Stimulated activated naive CD8-positive, alpha-beta T cell treated with anti-CD3 and anti-CD28 coated beads, Interleukin-15, Interleukin-2, amounts not matched to agents 100 ng/mL and 50 ng/mL, for 24 hours (primary cell): ENCODE measurements at regions not wholly inside any gene's neighbourhood (a gene's known extent, or its start where the extent isn't known, plus 50 kb on each side); places are given as distances from the start of the nearest gene placed in this dataset.

Experiments
- H3K27ac Mint-ChIP-seq: one replicate; pipeline ENCODE4 v1.8.0; 2021; ENCODE audit warnings: mild to moderate bottlenecking, mixed read lengths
- H3K27me3 Mint-ChIP-seq: one replicate; pipeline ENCODE4 v1.8.0; 2021; ENCODE audit warnings: mixed read lengths
- H3K36me3 Mint-ChIP-seq: one replicate; pipeline ENCODE4 v1.8.0; 2021; ENCODE audit warnings: low read depth, mixed read lengths
- H3K4me1 Mint-ChIP-seq: one replicate; pipeline ENCODE4 v1.8.0; 2021; ENCODE audit warnings: low read depth, mixed read lengths
- H3K4me3 Mint-ChIP-seq: one replicate; pipeline ENCODE4 v1.8.0; 2021; ENCODE audit warnings: mild to moderate bottlenecking, mixed read lengths
- H3K9me3 Mint-ChIP-seq: one replicate; pipeline ENCODE4 v1.8.0; 2021; ENCODE audit warnings: mixed read lengths

DNA sequence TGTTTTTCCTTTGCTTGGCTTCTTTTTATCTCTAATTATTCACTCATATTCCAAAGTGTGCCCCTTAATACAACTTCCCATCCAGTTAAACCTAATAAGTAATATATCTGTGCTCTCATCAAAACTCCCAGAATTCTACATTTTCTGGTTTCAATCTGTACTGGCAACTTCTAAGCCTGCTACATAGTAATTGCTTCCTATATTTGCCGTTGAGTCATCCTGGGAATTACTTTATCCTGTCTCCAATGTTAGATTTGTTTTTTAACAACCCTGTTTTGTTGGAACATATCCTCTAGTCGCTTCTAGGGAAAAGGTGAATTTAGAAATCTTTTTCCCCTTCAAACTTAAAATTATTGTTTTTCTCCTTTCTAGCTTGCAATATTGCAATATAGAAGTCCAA, 620.5 kb upstream of the PKN2 start:
- no peaks in the 10 kb centered on the region for H3K36me3 Mint-ChIP-seq
- H3K4me1 Mint-ChIP-seq, result no peaks in the 10 kb centered on the region
- H3K27ac Mint-ChIP-seq, result no peak overlapping the region
- no peak overlapping the region for H3K4me3 Mint-ChIP-seq
- H3K9me3 Mint-ChIP-seq, result no peaks in the 10 kb centered on the region
- H3K27me3 Mint-ChIP-seq, result peaks cover 3% of the 10 kb centered on the region

DNA sequence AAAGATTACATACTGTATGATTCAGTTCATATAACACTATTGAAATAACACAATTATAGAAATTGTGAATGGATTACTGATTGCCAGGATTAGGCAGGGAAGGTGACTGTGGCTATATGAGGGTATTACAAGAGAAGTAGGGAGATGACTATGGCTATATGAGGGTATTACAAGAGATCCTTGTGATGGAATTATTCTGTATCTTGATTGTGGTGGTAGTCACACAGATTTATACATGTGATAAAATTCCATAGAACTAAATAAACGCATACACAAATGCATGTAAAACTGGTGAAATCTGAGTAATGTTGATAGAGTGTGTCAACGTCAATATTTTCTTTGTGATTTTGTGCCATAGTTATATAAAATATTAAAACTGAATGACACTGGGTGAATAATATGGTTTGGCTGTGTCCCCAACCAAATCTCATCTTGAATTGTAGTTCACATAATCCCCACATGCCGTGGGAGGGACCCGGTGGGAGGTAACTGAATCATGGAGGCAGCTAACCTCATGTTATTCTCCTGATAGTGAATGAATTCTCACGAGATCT, 615.6 kb upstream of the PKN2 start:
- H3K27me3 Mint-ChIP-seq, result peaks cover 9% of the 10 kb centered on the region
- H3K4me3 Mint-ChIP-seq, result no peak overlapping the region
- H3K36me3 Mint-ChIP-seq, result no peaks in the 10 kb centered on the region
- no peaks in the 10 kb centered on the region for H3K9me3 Mint-ChIP-seq
- H3K4me1 Mint-ChIP-seq, result no peaks in the 10 kb centered on the region
- H3K27ac Mint-ChIP-seq, result no peak overlapping the region

DNA sequence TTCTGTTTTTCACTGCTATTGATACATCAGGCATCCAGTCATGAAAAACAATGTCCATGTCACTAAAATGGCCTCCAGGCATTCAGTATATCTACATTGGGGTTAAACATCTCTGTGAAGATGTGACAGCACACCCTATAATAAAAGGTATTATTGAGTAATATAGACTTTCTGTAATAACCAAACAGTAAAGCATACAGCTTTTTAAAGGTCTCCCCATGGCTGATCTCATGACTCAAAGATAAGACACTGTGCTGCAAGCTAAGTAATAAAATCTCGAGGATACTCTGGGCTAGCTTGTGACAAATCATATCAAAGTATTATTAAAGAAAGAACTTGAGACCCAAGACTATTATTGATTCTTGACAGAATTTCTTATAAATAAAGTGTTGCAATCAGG, 613.1 kb upstream of the PKN2 start:
- Mint-ChIP-seq H3K4me1 (no peaks in the 10 kb centered on the region), H3K4me3 (no peak overlapping the region), H3K9me3 (no peaks in the 10 kb centered on the region), H3K36me3 (no peaks in the 10 kb centered on the region), H3K27ac (no peak overlapping the region), H3K27me3 (peaks cover 6% of the 10 kb centered on the region)

DNA sequence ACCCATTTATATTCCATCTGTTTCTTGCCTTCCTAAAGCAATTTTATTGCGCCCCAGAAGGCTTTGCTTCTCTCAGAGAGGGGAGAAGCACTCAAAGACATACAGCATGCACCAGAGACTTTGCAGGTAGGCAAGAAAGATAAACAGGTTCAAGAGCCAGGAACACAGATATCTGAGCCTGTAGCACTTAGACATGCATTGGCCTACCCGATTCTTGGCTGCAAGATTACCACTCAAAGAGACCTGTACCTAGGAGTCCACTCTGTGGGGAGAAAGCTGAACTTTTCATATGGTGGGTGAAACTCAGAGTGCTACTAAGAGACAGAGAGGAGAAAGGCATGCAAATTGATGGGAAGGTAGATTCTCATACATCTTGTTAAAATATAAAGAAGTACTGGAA, 609.4 kb upstream of the PKN2 start:
- H3K27me3 Mint-ChIP-seq, result no peaks in the 10 kb centered on the region
- no peak overlapping the region for H3K4me3 Mint-ChIP-seq
- H3K9me3 Mint-ChIP-seq, result no peaks in the 10 kb centered on the region
- H3K27ac Mint-ChIP-seq, result no peak overlapping the region
- no peaks in the 10 kb centered on the region for H3K4me1 Mint-ChIP-seq
- no peaks in the 10 kb centered on the region for H3K36me3 Mint-ChIP-seq

GRCh38 chr1:88075813-88076212, 608.3 kb upstream of the PKN2 start:
- no peaks in the 10 kb centered on the region for H3K36me3 Mint-ChIP-seq
- no peak overlapping the region for H3K27ac Mint-ChIP-seq
- no peak overlapping the region for H3K4me3 Mint-ChIP-seq
- no peaks in the 10 kb centered on the region for H3K4me1 Mint-ChIP-seq
- no peaks in the 10 kb centered on the region for H3K9me3 Mint-ChIP-seq
- H3K27me3 Mint-ChIP-seq, result no peaks in the 10 kb centered on the region

GRCh38 chr1:88079036-88079435, 605.0 kb upstream of the PKN2 start:
- no peaks in the 10 kb centered on the region for H3K9me3 Mint-ChIP-seq
- peaks cover 3% of the 10 kb centered on the region for H3K27me3 Mint-ChIP-seq
- no peak overlapping the region for H3K27ac Mint-ChIP-seq
- H3K4me1 Mint-ChIP-seq, result no peaks in the 10 kb centered on the region
- no peaks in the 10 kb centered on the region for H3K36me3 Mint-ChIP-seq
- H3K4me3 Mint-ChIP-seq, result no peak overlapping the region

DNA sequence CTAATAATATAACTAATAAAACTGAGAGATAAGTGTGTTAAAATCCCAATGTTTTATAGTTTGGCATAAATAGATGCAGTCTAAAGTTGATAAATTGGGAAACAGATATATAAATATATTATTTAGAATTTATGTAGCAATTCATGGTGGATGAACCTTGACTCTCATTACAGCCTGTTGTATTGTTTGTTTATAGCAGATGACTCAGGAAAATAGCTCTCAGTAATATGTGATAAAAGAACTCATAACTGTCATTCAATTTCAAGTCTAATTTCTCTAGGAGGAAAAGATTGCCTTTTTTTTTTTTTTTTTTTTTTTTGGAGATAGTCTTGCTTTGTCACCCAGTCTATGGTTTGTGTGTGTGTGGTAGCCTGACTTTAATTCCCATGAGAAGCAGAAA, 603.2 kb upstream of the PKN2 start:
- Mint-ChIP-seq H3K27ac (no peak overlapping the region), H3K36me3 (no peaks in the 10 kb centered on the region), H3K4me1 (no peaks in the 10 kb centered on the region), H3K4me3 (no peak overlapping the region), H3K27me3 (peaks cover 3% of the 10 kb centered on the region), H3K9me3 (peaks cover 9% of the 10 kb centered on the region)

GRCh38 chr1:88088481-88088880, 595.6 kb upstream of the PKN2 start:
- H3K27ac Mint-ChIP-seq, result no peak overlapping the region
- H3K4me1 Mint-ChIP-seq, result no peaks in the 10 kb centered on the region
- peaks cover 9% of the 10 kb centered on the region for H3K27me3 Mint-ChIP-seq
- no peaks in the 10 kb centered on the region for H3K36me3 Mint-ChIP-seq
- H3K4me3 Mint-ChIP-seq, result no peak overlapping the region
- H3K9me3 Mint-ChIP-seq, result peaks cover 24% of the 10 kb centered on the region

GRCh38 chr1:88089961-88090360, 594.1 kb upstream of the PKN2 start:
- Mint-ChIP-seq H3K27me3 (peaks cover 9% of the 10 kb centered on the region), H3K36me3 (no peaks in the 10 kb centered on the region), H3K4me3 (no peak overlapping the region), H3K4me1 (no peaks in the 10 kb centered on the region), H3K27ac (no peak overlapping the region), H3K9me3 (peaks cover 23% of the 10 kb centered on the region)

DNA sequence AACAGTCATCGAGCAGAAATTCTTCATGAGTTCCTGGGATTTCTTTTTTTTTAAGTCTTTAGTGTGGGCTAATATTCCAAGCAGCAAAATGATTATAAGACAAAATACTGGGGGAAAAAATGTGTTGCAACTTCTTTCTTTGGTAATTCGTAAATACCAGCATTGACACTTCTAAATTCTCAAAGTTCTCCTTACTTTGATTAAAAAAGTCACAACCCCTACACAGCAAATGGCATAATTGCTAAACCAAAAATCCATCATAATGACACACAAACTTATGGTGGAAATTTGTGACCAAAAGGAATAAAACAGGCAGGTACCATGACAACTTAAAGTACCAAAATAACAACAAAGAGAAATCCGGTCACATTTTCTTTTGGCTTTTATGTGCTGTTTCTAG, 585.2 kb upstream of the PKN2 start:
- no peaks in the 10 kb centered on the region for H3K27me3 Mint-ChIP-seq
- H3K27ac Mint-ChIP-seq, result no peak overlapping the region
- H3K36me3 Mint-ChIP-seq, result no peaks in the 10 kb centered on the region
- H3K4me3 Mint-ChIP-seq, result no peak overlapping the region
- no peaks in the 10 kb centered on the region for H3K4me1 Mint-ChIP-seq
- H3K9me3 Mint-ChIP-seq, result no peaks in the 10 kb centered on the region

GRCh38 chr1:88101041-88101440, 583.0 kb upstream of the PKN2 start:
- Mint-ChIP-seq H3K4me1 (no peaks in the 10 kb centered on the region), H3K27ac (no peak overlapping the region), H3K9me3 (no peaks in the 10 kb centered on the region), H3K27me3 (no peaks in the 10 kb centered on the region), H3K36me3 (no peaks in the 10 kb centered on the region), H3K4me3 (no peak overlapping the region)

DNA sequence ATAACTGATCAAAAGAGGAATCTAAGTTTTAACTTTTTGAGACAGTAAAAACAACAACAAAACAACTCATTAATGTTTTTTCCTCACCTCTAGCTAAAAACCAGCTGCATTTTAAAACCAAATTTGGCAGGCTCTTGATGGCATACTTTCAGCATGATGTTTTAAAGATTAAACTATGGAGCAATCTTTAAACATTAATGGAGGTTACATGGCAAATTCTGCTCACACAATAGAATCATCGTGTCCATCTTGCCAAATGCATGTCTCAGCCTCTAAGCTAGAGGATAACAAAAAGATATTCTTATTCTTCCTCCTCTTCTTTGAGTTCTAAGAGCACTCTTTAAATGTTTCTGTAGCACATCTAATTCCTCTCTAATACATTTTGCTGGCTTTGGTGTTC, 579.8 kb upstream of the PKN2 start:
- no peaks in the 10 kb centered on the region for H3K4me1 Mint-ChIP-seq
- no peaks in the 10 kb centered on the region for H3K27me3 Mint-ChIP-seq
- no peaks in the 10 kb centered on the region for H3K9me3 Mint-ChIP-seq
- no peaks in the 10 kb centered on the region for H3K36me3 Mint-ChIP-seq
- no peak overlapping the region for H3K27ac Mint-ChIP-seq
- H3K4me3 Mint-ChIP-seq, result no peak overlapping the region

GRCh38 chr1:88104886-88105285, 579.2 kb upstream of the PKN2 start:
- H3K27me3 Mint-ChIP-seq, result no peaks in the 10 kb centered on the region
- no peak overlapping the region for H3K27ac Mint-ChIP-seq
- H3K4me1 Mint-ChIP-seq, result no peaks in the 10 kb centered on the region
- no peaks in the 10 kb centered on the region for H3K9me3 Mint-ChIP-seq
- no peak overlapping the region for H3K4me3 Mint-ChIP-seq
- H3K36me3 Mint-ChIP-seq, result no peaks in the 10 kb centered on the region

DNA sequence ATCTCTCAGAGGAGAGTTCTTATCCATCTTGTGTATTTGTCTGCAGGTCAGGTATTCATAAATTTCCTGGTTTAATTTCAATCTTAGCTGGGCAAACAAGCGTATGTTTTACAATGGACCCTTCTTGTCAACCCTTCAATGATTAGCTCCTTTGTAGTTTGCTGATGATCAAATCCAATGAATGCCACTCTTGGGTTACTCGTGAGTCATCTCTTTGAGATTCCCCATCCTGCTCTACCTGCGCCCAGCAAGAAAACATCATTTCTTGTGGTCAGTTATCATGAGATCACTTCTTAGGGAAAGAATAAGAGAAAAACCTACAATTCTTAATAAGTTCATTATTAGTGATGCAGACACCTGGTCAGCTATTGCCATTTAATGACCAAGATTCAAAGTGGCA, 572.3 kb upstream of the PKN2 start:
- Mint-ChIP-seq H3K36me3 (no peaks in the 10 kb centered on the region), H3K4me1 (no peaks in the 10 kb centered on the region), H3K9me3 (no peaks in the 10 kb centered on the region), H3K27me3 (no peaks in the 10 kb centered on the region), H3K4me3 (no peak overlapping the region), H3K27ac (no peak overlapping the region)

GRCh38 chr1:88117597-88117996, 566.5 kb upstream of the PKN2 start:
- H3K4me1 Mint-ChIP-seq, result no peaks in the 10 kb centered on the region
- H3K27me3 Mint-ChIP-seq, result peaks cover 8% of the 10 kb centered on the region
- H3K9me3 Mint-ChIP-seq, result no peaks in the 10 kb centered on the region
- H3K27ac Mint-ChIP-seq, result no peak overlapping the region
- H3K4me3 Mint-ChIP-seq, result no peak overlapping the region
- no peaks in the 10 kb centered on the region for H3K36me3 Mint-ChIP-seq

- Mint-ChIP-seq H3K4me3 (no peak overlapping the region), H3K9me3 (no peaks in the 10 kb centered on the region), H3K36me3 (no peaks in the 10 kb centered on the region), H3K4me1 (no peaks in the 10 kb centered on the region), H3K27me3 (peaks cover 8% of the 10 kb centered on the region), H3K27ac (no peak overlapping the region)
Observed at GRCh38 chr1:88118176-88118845, 565.8 kb upstream of the PKN2 start.
